ENCODE measurements at regions not wholly inside any gene's neighbourhood (a gene's known extent, or its start where the extent isn't known, plus 50 kb on each side); places are given as distances from the start of the nearest gene placed in this dataset.

GRCh38 chr5:71832812-71833715 is 114.0 kb downstream of the CARTPT start:
- H3K27me3 ChIP-seq = no peaks in the 10 kb centered on the region
- no peak for TF ChIP-seq CTCF (IDR thresholded peaks at IDR 0.05)
- no peak for TF ChIP-seq POLR2A (IDR thresholded peaks at IDR 0.05)
- intact Hi-C loops (cut with DNase I) = loop anchor here in 3 of 10 donors (5.0 to 10.0 kb wide), 3 partner anchors 49 to 59 kb away; no protein-coding TSS in a partner anchor
- H3K27ac ChIP-seq = no peak overlapping the region
- H3K4me1 ChIP-seq = peaks cover 0 to 23% (median 15%) of the 10 kb centered on the region in 12 donors
- ATAC-seq (no peak), DNase-seq (no peak)
- H3K9me3 ChIP-seq = peaks cover 0 to 8% (median 0%) of the 10 kb centered on the region in 12 donors
- no peak overlapping the region for H3K4me3 ChIP-seq
- 80 to 91% (median 81%) methylated on average over 4 of the region's 4 CpGs for WGBS, 4 donors
- H3K36me3 ChIP-seq = no peaks in the 10 kb centered on the region

DNA sequence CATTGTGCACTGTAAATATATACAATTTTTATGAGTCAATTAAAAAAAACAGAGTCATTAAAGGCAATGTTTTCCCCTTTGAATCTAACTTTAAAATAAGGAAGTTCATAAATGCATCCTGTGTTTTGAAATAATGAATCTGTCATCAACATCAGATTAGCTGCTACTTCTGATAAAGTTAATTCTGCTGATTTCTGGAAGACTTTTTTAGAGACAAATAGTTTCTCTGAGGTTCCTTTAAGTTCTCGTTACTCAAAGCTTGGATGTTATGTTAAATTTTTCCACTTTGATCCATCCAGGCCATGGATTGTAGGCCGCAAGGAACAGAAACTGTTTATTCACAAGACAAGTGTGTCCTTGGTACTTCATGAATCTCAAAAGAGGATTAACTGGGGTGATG is 115.5 kb downstream of the CARTPT start:
- ATAC-seq = no peak
- no peak for DNase-seq
- intact Hi-C loops (cut with DNase I) = loop anchor here in 3 of 10 donors (5.0 to 10.0 kb wide), 3 partner anchors 48 to 58 kb away; no protein-coding TSS in a partner anchor
- TF ChIP-seq CTCF (IDR thresholded peaks at IDR 0.05) (no peak), POLR2A (IDR thresholded peaks at IDR 0.05) (no peak)
- Histone ChIP-seq H3K4me1 (peaks cover 0 to 20% (median 14%) of the 10 kb centered on the region in 12 donors), H3K9me3 (no peaks in the 10 kb centered on the region), H3K36me3 (no peaks in the 10 kb centered on the region), H3K27me3 (no peaks in the 10 kb centered on the region), H3K4me3 (no peak overlapping the region), H3K27ac (no peak overlapping the region)
- WGBS, 4 donors = 79 to 92% (median 86%) methylated on average over 2 of the region's 2 CpGs

GRCh38 chr5:71836084-71836483 is 117.0 kb downstream of the CARTPT start:
- Histone ChIP-seq H3K27me3 (no peaks in the 10 kb centered on the region), H3K4me3 (no peak overlapping the region), H3K9me3 (peaks cover 0 to 4% (median 0%) of the 10 kb centered on the region in 12 donors), H3K27ac (no peak overlapping the region), H3K4me1 (peaks cover 0 to 6% (median 3%) of the 10 kb centered on the region in 12 donors), H3K36me3 (no peaks in the 10 kb centered on the region)
- TF ChIP-seq POLR2A (IDR thresholded peaks at IDR 0.05) (no peak), CTCF (IDR thresholded peaks at IDR 0.05) (peak in 3 of 12 donors; percentile 6 to 14 (median 7))
- DNase-seq = no peak
- no peak for ATAC-seq
- intact Hi-C loops (cut with DNase I) = loop anchor here in 1 of 10 donors (10.0 kb wide), 1 partner anchor 49 kb away; no protein-coding TSS in a partner anchor

DNA sequence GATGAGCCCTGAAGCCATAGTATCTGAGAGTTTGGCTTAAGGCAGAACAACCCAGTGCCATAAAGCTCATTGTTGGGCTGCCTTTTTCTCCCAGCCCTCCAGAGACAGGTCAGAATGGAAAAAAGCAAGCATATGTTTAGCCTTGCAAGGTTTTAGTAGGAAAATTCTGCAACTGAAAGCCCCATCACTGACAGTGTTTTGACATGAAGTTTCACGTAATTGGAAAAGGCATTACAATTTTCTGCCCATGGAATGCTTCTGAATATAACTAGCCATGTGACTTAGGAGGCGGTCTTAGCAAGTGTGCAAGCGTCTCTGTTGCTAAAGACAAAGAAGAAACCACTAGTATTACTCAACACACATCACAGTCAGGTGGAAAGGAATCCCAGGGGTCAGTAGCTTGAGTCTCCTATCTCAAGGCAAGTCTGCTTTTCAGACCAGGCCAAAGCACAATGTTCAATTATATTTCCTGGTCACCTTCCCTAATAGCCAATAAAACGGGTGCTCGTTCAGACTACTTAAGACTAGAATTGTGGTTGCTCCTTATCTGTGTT is 117.6 kb downstream of the CARTPT start:
- Histone ChIP-seq H3K9me3 (peaks cover 0 to 8% (median 0%) of the 10 kb centered on the region in 12 donors), H3K36me3 (no peaks in the 10 kb centered on the region), H3K27ac (no peak overlapping the region), H3K27me3 (no peaks in the 10 kb centered on the region), H3K4me3 (no peak overlapping the region), H3K4me1 (peaks cover 0 to 5% (median 0%) of the 10 kb centered on the region in 12 donors)
- no peak for TF ChIP-seq POLR2A (IDR thresholded peaks at IDR 0.05)
- TF ChIP-seq CTCF (IDR thresholded peaks at IDR 0.05) = no peak
- 86 to 89% (median 88%) methylated on average over 5 of the region's 5 CpGs for WGBS, 4 donors
- ATAC-seq = no peak
- DNase-seq = no peak
- intact Hi-C loops (cut with DNase I) = loop anchor here in 1 of 10 donors (10.0 kb wide), 1 partner anchor 48 kb away; no protein-coding TSS in a partner anchor
